ENCODE measurements at regions not wholly inside any gene's neighbourhood (a gene's known extent, or its start where the extent isn't known, plus 50 kb on each side); places are given as distances from the start of the nearest gene placed in this dataset.

DNA sequence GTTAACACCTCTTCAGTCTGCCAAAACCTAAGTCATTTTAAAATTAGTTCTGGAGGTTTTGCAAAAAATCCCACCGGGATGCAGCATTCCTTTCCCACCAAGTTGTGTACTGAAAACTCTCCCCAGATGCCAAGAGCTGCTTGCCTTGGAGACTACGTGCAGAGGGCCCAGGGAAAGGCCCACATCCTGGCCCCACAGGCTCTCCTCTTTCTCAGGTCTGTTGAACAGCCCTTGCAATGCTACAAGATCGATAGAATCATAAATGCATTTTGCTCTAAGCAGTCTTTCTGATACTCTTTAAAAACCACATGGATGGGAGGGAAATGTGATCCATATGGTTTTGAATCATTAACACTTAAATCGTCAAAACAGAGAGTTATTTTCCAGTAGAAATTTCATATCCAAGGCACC, 126.7 kb upstream of the ZMIZ1 start:
- TF ChIP-seq, protein P1, sequence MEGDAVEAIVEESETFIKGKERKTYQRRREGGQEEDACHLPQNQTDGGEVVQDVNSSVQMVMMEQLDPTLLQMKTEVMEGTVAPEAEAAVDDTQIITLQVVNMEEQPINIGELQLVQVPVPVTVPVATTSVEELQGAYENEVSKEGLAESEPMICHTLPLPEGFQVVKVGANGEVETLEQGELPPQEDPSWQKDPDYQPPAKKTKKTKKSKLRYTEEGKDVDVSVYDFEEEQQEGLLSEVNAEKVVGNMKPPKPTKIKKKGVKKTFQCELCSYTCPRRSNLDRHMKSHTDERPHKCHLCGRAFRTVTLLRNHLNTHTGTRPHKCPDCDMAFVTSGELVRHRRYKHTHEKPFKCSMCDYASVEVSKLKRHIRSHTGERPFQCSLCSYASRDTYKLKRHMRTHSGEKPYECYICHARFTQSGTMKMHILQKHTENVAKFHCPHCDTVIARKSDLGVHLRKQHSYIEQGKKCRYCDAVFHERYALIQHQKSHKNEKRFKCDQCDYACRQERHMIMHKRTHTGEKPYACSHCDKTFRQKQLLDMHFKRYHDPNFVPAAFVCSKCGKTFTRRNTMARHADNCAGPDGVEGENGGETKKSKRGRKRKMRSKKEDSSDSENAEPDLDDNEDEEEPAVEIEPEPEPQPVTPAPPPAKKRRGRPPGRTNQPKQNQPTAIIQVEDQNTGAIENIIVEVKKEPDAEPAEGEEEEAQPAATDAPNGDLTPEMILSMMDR (conservative IDR thresholded peaks at IDR 0.05 in 1 of 2, IDR thresholded peaks at IDR 0.05 in 1 of 2; ENCODE audit: extremely low read depth in 1 of 2, insufficient read depth in 1 of 2, low read depth in 1 of 2, low read length in 2 of 2): no peak
- TF ChIP-seq EZH2 (IDR thresholded peaks at IDR 0.05; ENCODE audit: borderline replicate concordance, low read length): no peak

Measured in mammary epithelial cell (primary cell).